ENCODE measurements at regions not wholly inside any gene's neighbourhood (a gene's known extent, or its start where the extent isn't known, plus 50 kb on each side); places are given as distances from the start of the nearest gene placed in this dataset.

DNA sequence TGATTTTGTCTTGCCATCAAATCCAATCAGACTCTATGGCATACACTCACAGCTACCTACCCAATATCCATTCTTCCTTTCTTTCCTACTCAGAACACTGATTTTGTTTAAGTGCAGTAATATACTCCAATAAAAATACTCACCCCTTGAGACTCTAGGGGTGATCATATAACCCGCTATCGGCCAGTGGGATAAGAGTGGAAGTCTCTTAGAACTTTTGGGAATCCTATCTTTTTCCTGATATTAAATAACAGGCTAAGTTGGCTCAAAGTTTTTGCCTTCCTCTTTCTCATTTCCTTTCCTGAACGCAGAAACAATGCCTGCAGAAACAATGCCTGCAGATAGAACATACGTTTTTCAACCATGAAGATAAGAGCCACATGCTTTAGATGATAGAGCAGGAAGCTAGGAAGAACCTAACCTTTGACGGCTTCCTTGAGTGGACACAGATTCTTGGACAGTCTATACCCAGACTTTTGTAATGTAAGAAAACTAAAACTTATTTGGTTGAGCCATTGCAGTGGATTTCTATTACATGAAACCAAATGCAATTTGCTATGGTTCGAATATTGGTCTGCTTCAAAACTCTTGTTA is 373.8 kb downstream of the STIM2 start:
- no peaks in the 10 kb centered on the region for H3K36me3 ChIP-seq (ENCODE audit: control insufficient read depth, low read length)
- TF ChIP-seq EZH2phosphoT487 (IDR thresholded peaks at IDR 0.05; ENCODE audit: borderline replicate concordance, low read length) (no peak), CTCF (IDR thresholded peaks at IDR 0.05; ENCODE audit: low read depth, low read length, poor library complexity, severe bottlenecking) (no peak)
- H3K27me3 ChIP-seq (ENCODE audit: control insufficient read depth, low read length): no peaks in the 10 kb centered on the region
- no peaks in the 10 kb centered on the region for H3F3A ChIP-seq (ENCODE audit: control insufficient read depth, insufficient read depth)
- H3K27ac ChIP-seq (ENCODE audit: low read depth, low read length): no peak overlapping the region
- H3K4me3 ChIP-seq (ENCODE audit: low read length): no peak overlapping the region
- H3K9me2 ChIP-seq (replicated peaks; ENCODE audit: control insufficient read depth, low read length): no peaks in the 10 kb centered on the region; the same call in 1 of the 2 replicates
- no peaks in the 10 kb centered on the region for H3K9me3 ChIP-seq (ENCODE audit: control insufficient read depth, insufficient read depth, low read length)
- no peaks in the 10 kb centered on the region for H3K79me2 ChIP-seq (ENCODE audit: control insufficient read depth, low read length)
- no peaks in the 10 kb centered on the region for H3K4me1 ChIP-seq (ENCODE audit: control insufficient read depth, low read length)
- no peaks in the 10 kb centered on the region for H4K20me1 ChIP-seq (ENCODE audit: control insufficient read depth, insufficient read depth, low read depth, low read length)
- no peak overlapping the region for H3K4me2 ChIP-seq (ENCODE audit: low read length)

- Histone ChIP-seq H3K4me1 (ENCODE audit: control insufficient read depth, low read length) (no peaks in the 10 kb centered on the region), H3K36me3 (ENCODE audit: control insufficient read depth, low read length) (no peaks in the 10 kb centered on the region), H3K4me2 (ENCODE audit: low read length) (no peak overlapping the region), H4K20me1 (ENCODE audit: control insufficient read depth, insufficient read depth, low read depth, low read length) (no peaks in the 10 kb centered on the region), H3K79me2 (ENCODE audit: control insufficient read depth, low read length) (no peaks in the 10 kb centered on the region), H3K27me3 (ENCODE audit: control insufficient read depth, low read length) (no peaks in the 10 kb centered on the region), H3F3A (ENCODE audit: control insufficient read depth, insufficient read depth) (no peaks in the 10 kb centered on the region), H3K9me2 (replicated peaks; ENCODE audit: control insufficient read depth, low read length) (no peaks in the 10 kb centered on the region; the same call in 1 of the 2 replicates), H3K9me3 (ENCODE audit: control insufficient read depth, insufficient read depth, low read length) (no peaks in the 10 kb centered on the region), H3K4me3 (ENCODE audit: low read length) (no peak overlapping the region), H3K27ac (ENCODE audit: low read depth, low read length) (no peak overlapping the region)
- TF ChIP-seq CTCF (IDR thresholded peaks at IDR 0.05; ENCODE audit: low read depth, low read length, poor library complexity, severe bottlenecking) (no peak), EZH2phosphoT487 (IDR thresholded peaks at IDR 0.05; ENCODE audit: borderline replicate concordance, low read length) (no peak)
Measured at GRCh38 chr4:27239641-27240040, 379.0 kb downstream of the STIM2 start.

GRCh38 chr4:27242217-27242616 is 381.6 kb downstream of the STIM2 start:
- TF ChIP-seq EZH2phosphoT487 (IDR thresholded peaks at IDR 0.05; ENCODE audit: borderline replicate concordance, low read length) (no peak), CTCF (IDR thresholded peaks at IDR 0.05; ENCODE audit: low read depth, low read length, poor library complexity, severe bottlenecking) (no peak)
- no peaks in the 10 kb centered on the region for H4K20me1 ChIP-seq (ENCODE audit: control insufficient read depth, insufficient read depth, low read depth, low read length)
- H3K27ac ChIP-seq (ENCODE audit: low read depth, low read length): no peak overlapping the region
- no peak overlapping the region for H3K4me2 ChIP-seq (ENCODE audit: low read length)
- no peaks in the 10 kb centered on the region for H3K36me3 ChIP-seq (ENCODE audit: control insufficient read depth, low read length)
- H3K9me2 ChIP-seq (replicated peaks; ENCODE audit: control insufficient read depth, low read length): no peaks in the 10 kb centered on the region; the same call in 1 of the 2 replicates
- H3K4me3 ChIP-seq (ENCODE audit: low read length): no peak overlapping the region
- no peaks in the 10 kb centered on the region for H3K27me3 ChIP-seq (ENCODE audit: control insufficient read depth, low read length)
- H3K79me2 ChIP-seq (ENCODE audit: control insufficient read depth, low read length): no peaks in the 10 kb centered on the region
- no peaks in the 10 kb centered on the region for H3F3A ChIP-seq (ENCODE audit: control insufficient read depth, insufficient read depth)
- H3K9me3 ChIP-seq (ENCODE audit: control insufficient read depth, insufficient read depth, low read length): no peaks in the 10 kb centered on the region
- H3K4me1 ChIP-seq (ENCODE audit: control insufficient read depth, low read length): no peaks in the 10 kb centered on the region

Data from DOHH2 (cell line).